GM03348 (cell line): ENCODE measurements at regions not wholly inside any gene's neighbourhood (a gene's known extent, or its start where the extent isn't known, plus 50 kb on each side); places are given as distances from the start of the nearest gene placed in this dataset.
A peak's percentile ranks its signal among the peaks of the same experiment; 100 is the strongest.
"Not testable (repeated sequence)": the region's sequence is repeated elsewhere in the genome, so short reads cannot be mapped to it uniquely, and the experiment has no call there.

Experiments
- DNase-seq: peaks from one replicate; pipeline ENCODE4 v3.0.0; 2012; ENCODE audit warnings: low spot score

DNA sequence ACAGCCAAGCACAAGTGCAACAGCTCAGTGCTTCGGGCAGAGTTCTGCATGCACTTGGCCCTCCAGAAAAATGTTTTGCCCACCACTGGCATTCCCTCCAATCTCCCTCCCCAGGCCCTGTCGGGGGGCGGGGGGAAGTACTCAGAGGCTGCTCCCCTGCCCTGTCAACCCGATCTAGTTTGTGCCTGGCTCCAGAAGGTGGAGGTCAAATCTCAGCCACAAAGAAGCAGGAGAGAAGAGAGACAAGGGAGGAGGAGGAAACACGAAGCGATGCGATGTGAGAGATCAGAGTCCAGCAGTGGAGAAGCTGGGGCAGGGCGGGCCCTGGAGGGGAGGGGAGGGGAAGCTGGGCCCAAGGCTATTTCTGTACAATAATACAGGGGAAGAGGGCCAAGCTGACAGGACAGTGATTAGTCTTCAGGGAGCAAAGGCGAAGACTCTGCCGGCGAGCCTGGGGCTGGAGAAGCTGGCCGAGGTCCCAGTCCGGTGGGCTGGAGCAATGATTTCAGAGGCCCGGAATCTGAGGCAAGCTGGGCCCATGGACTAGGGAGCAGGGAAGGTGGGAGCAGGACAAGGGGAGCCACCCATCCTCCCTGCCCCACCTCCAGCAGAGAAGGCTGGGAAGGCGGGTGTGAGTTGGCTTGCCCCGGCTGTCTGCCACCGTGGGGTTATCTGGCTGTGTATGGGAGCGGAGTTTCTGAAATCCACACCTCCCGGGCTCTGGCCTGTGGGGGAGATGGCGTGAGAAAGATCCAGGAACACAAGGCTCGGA, 167.1 kb downstream of the EFNB1 start:
- DNase-seq, result no peak

DNA sequence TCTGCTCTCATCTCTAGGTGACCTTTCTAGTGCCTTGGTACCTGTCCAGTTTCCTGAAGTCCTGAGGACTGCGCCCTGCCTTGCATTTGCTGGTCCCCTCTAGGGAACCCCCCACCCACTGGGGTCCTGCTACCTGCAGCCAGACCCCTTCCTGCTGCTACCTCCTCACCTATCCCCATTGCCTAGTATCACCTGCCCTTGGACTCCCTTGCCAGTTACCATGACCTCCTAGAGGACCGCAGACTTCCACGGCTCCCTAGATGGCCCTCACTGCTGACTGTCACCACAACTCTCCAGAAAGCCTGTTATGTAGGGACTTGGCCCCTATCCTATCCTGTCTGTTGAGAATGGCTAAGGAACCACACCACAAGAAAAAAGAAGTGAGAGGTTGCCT, 166.6 kb downstream of the EFNB1 start:
- DNase-seq, result no peak

DNA sequence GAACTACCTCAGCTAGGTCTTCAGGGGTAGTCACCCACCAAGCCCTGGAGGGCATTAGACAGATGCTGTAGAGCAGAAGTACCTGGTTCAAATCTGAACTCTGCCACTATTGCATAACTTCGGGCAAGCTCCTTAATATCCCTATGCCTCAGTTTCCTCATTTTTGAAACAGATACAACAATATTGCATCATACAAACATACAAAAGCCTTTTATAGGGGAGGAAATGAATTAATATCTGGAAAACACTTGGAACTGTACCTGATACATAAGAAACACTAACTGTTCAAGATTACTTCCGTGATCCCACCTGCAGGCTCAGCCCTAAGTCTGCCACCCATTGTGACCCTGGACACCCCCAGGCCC, 166.1 kb downstream of the EFNB1 start:
- no peak for DNase-seq

- DNase-seq, result no peak
Measured at GRCh38 chrX:68994135-68994890, 165.5 kb downstream of the EFNB1 start.

DNA sequence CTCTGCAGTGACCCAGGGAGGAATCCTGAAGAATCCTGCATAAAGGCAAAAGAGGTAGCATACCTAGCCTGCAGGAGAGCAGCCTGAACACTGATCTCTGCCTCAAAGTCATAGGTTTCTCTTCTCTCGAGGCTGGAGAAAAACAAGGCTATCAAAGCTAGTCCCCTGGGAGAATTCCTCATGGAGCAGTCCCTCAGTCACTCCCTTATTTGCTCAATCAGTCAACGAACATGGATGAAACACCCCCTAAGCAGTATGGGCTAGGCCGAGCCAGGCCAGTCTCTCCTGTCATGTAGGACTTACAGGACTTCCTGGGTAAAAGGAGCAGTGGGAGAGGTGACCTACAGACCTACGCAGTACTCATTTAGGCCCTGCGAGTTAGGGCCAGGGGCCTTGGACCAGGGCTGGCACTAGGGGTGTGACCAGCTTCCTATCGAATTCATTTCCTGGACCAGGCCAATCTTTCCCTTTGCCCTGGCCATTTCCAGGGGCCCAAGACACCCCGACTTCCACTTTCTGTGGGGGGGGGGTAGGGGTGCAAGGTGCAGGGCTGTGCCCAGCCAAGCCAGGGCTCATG, 164.1 kb downstream of the EFNB1 start:
- no peak for DNase-seq

GRCh38 chrX:68991691-68992345, 163.0 kb downstream of the EFNB1 start:
- DNase-seq, result no peak

DNA sequence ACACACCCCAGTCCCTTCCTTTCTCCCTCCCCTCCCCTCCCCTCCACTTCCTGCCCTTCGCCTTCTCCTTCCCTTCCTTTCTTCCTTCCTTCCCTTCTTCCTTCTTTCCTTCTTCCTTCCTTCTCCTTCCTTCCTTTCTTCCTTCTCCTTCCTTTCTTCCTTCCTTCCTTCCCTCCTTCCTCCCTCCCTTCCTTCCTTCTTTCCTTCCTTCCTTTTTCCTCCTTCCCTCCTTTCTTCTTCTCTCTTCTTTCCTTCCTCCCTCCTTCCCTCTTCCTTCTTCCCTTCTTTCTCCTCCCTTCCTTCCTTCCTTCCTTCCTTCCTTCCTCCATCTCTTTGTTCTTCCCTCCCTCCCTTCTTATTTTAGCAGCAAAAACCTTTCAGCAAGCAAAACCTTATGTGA, 162.1 kb downstream of the EFNB1 start:
- no peak for DNase-seq

DNA sequence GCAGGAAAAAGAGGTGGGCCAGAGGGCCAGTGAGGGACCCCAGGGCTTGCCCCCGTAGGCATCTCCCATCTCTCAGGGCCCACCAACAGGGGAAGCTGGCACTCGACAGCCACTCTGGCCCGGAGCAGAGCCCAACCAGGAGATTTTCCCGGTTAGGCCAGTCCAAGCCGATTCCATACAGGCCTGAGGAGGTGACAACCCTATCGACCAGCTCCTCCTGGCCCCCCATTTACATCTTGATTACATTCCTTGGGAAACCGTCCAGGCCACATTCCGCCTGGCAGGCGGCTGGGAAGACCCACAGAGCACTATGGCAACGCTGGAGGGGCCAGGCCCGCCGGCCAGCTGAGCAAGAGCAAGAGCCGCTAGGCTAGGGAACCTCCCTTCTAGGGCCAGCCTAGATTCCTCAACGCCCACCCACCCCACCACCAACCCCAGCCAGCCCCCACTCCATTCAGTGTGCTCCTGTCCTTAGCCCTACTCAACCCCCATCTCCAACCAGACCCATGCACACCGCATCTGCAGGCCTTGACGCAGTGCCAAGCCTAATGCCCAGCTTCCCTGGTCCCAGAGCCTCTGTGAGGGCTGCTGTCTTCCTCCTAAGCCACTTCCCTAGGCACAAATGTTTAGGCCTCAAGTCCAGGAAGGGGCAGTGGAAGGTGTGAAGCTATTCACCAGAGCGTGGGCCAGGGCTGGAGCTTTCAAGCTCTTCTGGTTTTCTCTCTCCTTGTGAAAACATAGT, 161.2 kb downstream of the EFNB1 start:
- DNase-seq, result peak; percentile 36

DNA sequence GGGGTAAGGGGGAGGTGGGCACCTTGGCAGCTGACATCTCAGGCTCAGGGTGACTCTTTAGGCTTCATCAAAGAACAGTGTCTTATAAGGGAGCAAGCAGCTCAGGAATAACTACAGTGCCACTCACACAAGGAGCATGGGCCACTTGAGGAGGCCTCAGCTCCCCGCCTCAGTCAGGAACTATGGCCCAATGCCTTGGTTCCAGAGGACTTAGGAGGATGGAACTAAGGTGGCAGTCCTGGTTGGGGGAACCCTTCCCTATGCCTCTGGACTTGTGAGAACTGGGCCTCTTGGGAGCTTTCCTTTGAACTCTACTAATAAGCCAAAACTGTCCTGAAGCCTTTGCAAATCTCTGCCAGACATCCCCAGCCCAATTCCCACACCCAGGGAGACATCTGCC, 160.6 kb downstream of the EFNB1 start:
- no peak for DNase-seq

DNA sequence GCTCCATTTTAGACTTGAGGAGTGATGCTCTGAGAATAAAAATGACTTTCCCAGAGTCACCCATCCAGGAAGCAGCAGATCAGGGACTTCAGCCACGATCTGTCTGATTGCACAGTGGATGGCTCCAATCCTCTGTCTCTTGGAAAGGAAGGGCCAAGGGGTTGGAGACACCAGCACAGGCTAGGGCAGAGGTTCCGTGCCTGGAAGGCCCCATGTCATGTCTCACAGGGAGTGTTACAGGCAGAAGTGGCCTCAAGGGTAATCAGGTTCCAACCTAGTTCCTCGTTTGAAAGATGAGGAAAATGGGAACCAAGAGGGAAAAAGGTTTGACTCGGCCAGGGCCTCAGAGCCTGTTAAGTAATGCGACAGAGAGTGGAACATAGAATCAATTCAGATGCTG, 160.0 kb downstream of the EFNB1 start:
- DNase-seq, result no peak

DNA sequence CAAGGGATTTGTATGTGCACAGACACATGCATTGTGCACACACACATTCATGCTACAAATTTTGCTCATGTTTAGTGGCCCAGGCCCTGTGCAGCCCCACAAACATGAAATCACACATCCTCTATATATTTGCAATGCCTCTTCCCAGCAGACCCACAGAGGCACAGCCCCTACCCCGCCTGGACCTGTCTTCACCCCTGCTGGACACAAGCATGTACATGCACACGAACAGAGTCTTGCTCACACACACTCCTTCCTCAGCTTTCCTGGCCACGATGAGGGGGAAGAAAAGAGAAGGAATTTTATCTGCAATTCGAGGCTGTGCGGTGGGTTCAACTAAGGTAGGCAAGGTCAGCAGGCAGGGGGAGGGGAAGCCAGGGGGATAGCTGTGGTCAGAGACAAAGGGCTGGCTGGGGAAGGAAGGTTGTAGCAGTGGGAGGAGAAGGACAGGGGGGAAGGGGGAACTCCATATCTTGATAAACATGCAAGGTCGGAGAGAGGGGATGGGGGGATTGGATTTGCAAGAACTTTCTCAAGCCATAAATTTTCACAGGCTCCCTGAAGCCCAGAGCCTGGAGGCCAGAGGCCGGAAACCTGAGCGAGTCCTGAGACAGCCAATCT, 156.4 kb downstream of the EFNB1 start:
- no peak for DNase-seq

DNA sequence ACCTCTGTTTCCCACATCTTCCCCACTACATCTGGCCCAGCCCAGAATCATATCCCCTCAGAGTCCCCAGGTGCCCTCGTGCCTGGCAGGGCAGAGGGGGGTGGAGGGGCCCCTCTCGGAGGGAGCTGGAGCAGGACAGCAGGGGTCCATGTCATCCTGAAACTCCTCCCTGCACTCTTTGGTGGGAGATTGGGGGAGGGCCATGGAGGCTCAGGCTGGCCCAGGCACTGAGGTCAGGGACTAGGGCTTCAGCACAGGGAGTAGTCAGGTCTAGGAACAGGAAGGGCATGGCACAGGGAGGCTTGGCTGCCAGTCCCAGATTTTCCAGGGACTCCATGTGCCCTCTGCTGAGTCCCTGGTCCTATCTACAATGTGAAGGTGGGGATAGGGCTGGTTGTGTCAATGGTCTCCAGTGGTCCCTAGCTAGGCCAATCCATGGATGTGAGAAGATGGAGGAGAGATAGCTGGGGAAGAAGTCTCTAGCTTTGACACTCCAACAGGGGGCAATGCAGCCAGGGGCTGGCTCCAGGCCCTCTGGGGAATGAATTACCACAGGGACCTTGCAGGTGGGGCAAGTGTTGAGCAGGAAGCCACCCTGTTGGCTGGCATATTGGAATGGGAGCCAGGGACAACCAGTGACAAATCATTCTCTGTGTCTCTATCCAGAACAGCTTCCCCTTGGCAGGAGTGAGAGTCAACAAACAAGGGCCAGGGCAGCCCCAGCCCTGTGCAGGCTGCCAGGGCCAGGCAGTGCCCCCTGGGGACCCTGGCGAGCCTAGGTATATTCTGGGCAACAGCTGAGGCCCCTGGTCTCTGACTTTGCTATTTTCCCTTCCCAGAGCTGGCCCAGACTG, 154.4 kb downstream of the EFNB1 start:
- no peak for DNase-seq

- no peak for DNase-seq
Measured at GRCh38 chrX:68982476-68982875, 153.7 kb downstream of the EFNB1 start.

DNA sequence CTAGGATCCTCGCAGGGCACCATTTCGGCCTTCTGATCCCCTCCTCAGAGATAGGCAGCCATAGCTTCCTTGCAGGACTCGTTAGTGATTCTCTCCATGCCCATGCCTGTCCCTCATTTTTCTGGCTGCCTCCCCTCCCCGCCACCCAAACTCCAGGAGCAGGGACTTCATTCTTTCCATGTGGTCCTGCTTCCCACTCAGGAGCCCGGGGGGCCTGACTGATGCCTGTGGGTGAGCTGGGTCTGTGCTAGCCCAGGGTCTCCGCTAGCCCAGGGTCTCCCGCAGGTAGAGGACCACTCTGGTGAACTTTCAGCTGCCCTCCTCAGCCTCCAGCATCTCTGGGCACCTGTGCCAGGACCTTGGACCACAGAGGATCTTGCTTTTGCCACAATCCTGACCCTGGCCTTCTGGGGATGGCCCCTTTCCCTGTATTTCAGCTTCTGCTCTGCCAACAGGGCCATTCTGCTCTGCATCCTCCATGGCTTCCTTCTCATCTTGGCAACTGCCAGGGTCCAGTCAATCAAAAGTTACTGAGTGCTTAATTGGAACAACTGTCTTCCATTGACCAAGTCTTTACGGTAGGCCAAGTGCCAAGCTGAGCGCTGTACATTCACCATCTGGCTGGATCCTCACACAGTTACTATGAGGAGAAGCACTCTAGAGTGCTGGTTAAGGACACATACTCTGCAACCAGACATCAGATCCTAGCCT, 152.2 kb downstream of the EFNB1 start:
- no peak for DNase-seq

- DNase-seq, result no peak
Measured at GRCh38 chrX:68978655-68979054, 149.8 kb downstream of the EFNB1 start.

GRCh38 chrX:68978255-68978654, 149.4 kb downstream of the EFNB1 start:
- peak; percentile 20 for DNase-seq

DNA sequence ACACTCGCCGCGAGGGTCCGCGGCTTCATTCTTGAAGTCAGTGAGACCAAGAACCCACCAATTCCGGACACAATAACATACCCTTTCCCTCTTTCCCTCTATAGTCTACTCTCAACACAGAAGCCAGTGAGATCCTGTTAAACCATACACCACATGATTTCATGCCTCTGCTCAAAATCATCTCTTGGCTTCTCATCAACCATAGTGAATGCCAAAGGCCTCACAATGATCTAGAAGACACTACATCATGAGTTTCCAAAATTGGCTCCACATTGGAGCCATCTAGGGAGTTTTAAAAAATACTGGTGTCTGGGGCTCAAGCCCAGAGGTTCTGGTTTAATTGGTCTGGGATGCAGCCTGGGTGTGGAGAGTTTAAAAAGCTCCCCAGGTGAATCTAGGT, 124.5 kb downstream of the EFNB1 start:
- no peak for DNase-seq

DNA sequence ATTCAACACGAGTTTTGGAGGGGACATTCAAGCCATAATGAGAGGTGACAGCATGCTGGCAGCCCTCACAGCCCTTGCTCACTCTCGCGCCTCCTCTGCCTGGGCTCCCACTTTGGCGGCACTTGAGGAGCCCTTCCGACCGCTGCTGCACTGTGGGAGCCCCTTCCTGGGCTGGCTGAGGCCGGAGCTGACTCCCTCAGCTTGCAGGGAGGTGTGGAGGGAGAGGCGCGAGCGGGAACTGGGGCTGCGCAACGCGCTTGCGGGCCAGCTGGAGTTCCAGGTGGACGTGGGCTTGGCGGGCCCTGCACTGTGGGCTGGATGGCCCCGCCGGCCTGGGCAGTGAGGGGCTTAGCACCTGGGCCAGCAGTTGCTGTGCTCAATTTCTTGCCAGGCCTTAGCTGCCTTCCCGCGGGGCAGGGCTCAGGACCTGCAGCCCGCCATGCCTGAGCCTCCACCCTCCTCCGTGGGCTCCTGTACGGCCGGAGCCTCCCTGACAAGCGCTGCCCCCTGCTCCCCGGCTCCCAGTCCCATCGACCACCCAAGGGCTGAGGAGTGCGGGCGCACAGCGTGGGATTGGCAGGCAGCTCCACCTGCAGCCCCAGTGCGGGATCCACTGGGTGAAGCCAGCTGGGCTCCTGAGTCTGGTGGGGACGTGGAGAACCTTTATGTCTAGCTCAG, 123.3 kb downstream of the EFNB1 start:
- not testable (repeated sequence) for DNase-seq

DNA sequence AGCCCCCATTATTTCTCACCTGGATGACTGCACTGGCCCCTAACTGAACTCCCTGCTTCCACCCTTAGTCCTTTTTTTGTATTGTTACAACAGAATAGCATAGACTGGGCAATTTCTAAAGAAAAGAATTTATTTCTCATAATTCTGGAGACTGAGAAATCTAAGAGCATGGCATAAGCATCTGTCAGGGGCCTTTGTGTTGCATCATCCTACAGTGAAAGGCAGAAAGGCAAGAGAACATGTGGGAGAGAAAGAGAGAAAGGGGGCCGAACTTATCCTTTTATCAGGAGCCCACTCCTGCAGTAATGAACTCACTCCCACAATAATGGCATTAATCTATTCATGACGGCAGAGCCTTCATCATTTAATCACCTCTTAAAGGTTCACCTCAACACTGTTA, 122.1 kb downstream of the EFNB1 start:
- no peak for DNase-seq
